HG02610 (cell line): ENCODE measurements at regions not wholly inside any gene's neighbourhood (a gene's known extent, or its start where the extent isn't known, plus 50 kb on each side); places are given as distances from the start of the nearest gene placed in this dataset.
"Not testable (repeated sequence)": the region's sequence is repeated elsewhere in the genome, so short reads cannot be mapped to it uniquely, and the experiment has no call there.

Source experiments
- ATAC-seq: cut with Tn5 transposase; IDR thresholded peaks from one replicate; pipeline ENCODE4 v1.9.1; 2021; ENCODE audit warnings: mild to moderate bottlenecking, moderate library complexity; ENCODE audit not compliant: unreplicated experiment

DNA sequence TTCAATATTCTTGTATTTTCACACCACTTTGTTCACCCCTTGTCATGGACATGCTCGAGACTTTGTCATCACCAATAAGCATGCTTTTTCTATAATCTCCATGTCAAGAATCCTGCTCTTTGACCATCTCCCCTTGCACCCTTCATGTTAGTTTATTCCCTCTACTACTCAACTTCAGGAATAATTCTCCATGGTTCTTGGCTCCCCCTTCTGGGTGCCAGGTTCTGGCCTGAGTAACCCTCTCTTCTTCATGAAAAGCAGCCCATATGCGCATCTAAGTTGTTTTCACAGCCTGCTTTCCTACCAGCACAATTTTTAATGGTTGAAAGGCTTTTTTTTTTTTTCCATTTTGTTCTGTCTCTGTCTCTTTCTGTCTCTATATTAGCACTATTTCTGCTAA, 160.7 kb downstream of the LEPR start:
- no peak for ATAC-seq

DNA sequence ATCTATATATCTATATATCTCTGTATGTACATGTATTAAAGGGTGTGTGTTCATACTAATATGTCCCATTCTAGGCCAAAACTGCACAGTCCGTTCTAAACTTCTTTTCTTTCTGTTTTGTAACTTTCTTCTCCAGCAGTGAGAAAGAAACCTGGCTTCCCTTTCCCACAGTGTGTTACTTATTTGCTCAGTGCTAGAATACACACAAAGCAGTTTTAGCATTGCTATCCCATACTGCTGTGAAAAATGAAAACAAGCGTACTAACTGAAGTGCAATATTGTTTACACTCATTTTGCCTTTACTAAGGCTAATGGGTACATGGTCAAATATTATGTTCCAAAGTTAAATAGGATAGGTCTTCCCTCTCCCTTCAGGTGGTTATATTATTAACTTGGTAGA, 163.9 kb downstream of the LEPR start:
- ATAC-seq, result no peak

DNA sequence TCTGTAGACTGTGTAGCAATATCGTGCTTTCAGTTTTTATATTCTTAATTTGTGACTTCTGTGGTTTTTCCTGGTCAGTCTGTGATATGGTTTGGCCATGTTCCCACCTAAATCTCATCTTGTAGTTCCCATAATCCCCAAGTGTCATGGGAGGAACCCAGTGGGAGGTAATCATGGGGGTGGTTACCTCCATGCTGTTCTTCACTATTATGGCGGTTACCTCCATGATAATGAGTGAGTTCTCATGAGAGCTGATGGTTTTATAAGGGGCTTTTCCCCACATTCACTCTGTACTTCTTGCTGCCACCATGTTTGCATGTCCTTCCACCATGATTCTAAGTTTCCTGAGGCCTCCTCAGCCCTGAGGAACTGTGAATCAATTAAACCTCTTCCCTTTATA, 169.8 kb downstream of the LEPR start:
- no peak for ATAC-seq

DNA sequence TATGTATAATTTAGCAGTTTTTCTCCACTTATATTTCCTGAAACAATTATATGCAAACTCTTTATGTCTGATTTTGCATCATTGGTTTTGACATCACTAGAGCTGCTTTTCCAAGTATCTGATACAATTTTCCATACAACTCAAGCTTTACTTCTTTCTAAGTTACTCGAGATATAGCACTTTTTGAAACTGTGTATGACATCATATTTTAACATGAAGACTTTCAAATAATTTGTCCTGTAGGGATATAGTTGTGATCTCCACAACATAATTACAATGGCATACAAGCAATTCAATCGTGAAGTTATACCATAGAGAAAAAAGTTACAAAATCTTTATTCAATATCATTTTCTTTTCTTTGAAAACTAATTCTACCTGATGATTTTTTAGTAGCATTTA, 173.0 kb downstream of the LEPR start:
- no peak for ATAC-seq

DNA sequence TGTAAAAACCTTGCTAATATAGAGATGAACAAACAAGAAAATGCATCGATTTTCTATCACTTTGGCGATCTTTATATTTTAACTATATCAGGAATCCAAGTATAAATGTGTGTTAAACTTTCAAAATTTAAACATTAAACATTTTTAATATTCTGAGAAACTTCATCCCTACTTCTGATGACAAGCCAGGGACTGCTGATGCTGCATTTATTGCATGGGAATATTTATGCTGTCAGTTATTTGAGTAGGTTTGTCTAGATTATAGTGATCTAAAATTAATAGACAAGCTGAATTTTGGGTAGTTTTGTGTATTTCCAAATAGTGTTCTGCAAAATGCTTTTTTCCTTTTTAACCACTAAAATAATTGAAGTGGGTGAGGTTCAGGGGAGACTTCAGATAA, 175.3 kb downstream of the LEPR start:
- no peak for ATAC-seq

DNA sequence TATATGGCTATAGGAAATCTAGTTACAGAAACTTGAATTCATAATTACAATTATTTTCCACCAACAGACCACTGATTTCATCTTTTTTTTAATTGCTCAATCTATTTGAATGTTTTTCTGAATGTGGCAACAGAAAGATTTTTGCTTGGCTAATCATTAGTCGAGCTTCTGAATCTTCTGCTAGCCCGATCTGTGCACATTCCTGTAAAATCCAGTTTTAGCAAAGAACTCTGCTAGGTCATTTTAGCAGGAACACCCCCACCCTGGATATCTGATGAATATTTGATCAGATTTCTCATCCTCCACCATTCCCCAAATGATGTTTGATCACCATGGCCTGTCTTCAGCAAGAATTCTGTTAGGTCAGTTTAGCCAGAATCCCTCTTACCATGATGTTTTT, 176.3 kb downstream of the LEPR start:
- no peak for ATAC-seq

DNA sequence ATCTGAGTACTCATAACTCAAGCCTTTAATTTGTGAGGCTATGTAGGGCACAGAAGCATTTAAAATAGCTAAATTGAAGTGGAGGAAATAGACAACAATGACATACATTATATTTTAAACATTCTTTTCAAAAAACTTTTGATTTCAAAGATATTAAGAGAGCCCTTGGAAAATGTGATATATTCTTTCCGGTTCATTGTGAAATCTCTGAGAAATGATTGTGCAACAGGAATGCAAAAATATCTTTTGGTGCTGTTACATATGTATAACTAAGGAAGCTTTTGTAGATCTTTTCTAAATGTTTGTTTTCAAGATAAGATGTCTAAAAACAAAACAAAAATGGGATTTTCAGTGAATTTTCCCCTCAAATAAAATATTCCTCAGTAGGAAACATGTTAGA, 185.2 kb downstream of the LEPR start:
- ATAC-seq, result no peak

DNA sequence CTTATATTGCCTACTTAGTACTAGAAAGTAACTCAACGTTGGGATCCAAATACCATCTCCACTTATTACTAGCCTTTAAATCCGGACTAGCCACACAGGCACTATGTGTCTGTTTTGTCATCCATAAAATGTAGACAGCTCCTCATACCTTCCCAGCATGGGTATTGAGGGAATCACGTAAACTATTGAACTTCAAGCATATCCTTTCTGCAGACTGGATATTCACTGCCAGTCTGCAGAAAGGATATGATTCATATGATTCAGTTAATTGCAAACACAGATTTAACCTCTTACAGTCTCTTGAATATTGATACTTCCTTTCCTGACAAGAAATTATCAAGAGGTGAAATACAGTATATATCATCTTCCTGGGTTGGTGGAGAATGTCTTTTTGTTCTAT, 186.0 kb downstream of the LEPR start:
- ATAC-seq, result no peak

DNA sequence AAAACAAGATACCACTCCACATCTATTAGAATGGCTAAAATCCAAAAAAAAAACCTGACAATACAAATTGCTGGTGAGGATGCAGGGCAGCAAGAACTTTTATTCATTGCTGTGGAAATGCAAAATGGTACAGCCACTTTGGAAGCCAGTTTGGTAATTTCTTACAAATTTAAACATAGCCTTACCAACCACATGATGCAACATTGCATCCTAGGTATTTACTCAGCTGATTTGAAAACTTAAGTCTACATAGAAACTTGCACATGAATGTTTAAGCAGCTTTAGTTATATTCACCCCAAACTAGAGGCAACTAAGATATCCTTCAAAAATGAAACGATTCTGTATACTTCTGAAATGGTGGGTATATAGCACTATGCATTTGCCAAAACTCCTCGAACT, 178.8 kb upstream of the PDE4B start:
- ATAC-seq, result no peak

DNA sequence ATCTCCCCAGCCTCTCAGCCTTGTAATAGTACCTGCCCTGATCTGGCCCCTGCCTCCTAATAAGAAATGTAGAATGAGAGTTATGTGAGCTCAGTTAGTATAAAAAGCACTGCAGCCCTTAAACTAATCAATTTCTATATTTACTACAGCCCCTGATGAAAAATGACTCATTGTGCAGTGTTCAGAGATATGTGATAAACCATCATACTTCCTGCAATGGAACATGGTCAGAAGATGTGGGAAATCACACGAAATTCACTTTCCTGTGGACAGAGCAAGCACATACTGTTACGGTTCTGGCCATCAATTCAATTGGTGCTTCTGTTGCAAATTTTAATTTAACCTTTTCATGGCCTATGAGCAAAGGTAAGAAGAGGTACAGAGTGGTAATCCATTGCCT, 176.8 kb upstream of the PDE4B start:
- ATAC-seq, result no peak

DNA sequence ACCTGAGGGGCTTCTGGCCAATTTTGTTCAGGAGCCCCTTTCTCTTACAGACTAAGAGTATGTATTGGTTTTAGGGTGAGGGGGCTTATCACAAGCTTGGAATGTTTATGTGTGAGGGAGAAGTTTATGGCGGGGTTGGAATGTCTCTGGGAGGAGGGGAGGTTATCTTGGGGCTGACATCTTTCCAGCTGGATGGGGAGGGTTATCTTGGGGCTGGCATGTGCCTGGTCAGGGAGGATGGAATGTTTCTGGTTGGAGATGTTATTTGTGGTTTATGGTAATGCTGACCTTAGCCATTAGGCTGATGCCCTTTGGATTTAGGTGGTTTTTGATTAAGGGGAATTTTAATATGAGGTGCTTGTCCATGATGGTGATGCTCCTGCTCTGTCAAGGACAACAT, 171.0 kb upstream of the PDE4B start:
- ATAC-seq, result not testable (repeated sequence)

DNA sequence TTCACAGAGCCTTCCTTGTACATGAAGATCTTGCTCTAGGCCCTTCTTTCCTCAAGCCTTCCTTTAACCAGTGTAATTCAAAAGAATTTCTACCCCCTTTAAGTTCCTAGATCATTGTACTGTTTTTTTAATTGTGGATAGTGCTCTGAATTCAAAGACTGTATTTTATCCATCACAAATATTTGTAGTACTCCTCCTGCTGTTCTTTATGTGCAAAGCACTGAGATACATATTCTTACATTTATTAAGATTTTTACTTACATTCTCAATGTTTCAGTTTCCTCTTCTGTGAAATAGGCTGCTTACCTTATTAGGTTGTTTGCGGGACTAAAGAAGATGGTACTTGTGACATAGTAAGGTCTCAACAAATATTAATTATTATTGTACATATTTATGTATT, 168.8 kb upstream of the PDE4B start:
- ATAC-seq, result no peak

DNA sequence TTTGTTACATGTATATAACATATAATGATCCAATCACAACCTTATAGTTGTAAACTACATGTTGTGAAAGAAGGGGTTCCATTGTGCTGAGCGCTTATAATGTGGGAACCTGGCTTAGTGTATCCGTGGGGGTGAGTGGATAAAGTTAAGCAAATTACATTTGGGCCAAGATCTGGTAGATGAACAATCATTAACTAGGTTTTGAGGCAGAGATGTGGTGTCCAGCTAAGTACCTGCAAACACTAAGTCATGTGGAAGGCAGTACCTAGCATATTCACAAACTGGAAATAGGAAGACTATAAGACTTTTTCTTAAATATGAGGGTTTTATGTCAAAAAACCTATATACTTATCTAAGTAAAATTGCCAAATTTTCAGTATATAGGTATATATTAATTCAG, 167.2 kb upstream of the PDE4B start:
- no peak for ATAC-seq

DNA sequence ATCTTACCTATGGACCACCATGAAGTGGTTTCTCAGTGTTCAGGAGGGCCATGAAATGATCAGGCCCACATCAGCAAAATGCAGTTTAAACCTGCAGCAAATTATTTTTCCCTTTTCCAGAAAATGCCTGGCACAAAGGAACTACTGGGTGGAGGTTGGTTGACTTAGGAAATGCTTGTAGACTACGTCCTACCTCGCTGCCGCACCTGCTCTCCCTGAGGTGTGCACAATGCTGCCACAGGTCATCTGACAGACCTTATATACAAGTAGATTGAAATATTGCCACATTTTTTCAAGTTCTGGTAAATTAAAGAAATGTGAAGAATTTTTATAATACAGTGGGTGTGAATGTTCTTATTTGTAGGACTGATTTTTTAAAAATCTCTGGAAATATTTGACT, 166.7 kb upstream of the PDE4B start:
- ATAC-seq, result no peak

DNA sequence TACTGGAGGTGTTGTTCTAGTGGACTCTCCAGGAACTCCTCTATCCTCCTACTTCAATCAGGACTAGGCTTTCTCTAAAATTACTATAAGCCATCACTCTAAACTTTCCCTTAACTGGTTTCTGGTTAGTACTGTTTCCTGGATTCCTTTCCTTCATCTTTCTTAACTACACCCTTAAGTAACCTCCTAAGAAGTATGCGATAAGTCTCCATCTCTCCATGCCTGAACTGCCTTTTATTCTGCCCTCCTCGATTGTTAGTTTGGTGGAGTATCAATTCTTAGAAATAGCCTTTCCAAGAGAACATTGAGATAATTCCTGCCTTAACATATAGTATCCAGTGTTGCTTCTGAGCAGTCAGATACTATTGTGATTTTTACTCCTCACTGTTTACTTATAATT, 162.9 kb upstream of the PDE4B start:
- ATAC-seq, result no peak

DNA sequence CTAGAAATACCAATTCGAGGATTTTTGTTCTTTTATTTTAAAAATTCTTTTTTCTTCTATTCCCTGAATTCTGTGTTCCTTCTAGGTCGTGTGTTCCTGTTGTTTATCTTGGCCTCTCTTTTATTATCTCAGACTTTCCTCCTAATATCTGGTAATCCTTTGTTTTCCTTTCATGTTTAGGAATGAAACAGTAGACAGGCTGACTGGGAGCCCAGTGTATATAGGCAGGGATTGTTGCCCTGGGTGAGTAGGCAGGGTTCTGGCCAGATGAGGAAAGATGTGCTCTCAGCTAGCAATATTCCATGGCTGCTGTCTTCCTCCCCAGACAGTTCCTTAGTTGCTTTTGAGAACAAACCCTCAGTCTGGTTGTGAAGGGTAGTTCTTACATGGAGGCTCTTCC, 161.8 kb upstream of the PDE4B start:
- ATAC-seq, result no peak

DNA sequence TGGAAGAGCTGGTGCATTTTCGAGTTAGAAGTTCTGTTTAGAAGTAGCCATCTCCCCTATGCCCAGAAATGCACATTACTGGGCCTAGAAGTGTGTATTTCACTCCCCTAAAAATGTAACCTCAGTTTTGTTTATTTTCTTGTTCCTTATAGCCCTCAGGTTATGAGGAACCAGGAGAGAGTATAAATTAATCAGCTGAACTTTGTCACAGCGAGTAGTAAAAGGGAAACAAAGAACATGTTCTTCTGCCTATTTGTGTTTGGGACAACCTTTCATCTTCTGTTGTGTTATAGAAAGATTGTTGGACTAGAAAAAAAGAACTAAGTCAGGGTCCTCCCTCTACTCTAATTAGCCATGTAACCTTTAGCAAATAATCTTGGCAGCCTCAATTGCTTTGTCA, 160.5 kb upstream of the PDE4B start:
- ATAC-seq, result no peak

DNA sequence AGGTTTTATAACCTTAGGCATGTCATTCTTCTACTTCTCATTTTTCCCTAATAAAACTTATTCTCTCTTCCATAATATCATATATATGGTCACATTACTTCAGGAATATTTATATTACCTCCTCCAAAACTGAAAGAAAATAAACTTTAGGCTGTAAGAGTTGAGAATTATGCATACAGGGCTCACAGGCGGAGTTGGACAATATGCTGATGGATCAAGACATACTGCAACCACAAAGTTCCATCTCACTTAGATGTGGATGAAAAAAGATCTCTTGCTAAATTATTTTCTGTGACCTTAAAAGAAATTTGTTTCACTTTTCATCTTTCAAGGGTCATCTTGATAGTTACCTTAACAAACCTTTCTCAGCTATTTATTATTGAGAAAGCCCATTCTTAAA, 152.6 kb upstream of the PDE4B start:
- ATAC-seq, result no peak

DNA sequence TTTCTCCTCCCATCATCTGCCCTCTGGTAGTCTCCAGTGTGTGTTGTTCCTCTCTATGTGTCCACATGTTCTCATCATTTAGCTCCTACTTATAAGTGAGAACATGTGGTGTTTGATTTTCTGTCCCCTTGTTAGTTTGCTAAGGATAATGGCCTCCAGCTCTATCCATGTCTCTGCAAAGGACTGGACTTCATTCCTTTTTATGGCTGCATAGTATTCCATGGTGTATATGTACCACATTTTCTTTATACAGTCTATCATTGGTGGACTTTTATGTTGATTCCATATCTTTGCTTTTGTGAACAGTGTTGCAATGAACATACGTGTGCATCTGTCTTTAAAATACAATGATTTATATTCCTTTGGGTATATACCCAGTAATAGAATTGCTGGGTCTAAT, 143.5 kb upstream of the PDE4B start:
- not testable (repeated sequence) for ATAC-seq

DNA sequence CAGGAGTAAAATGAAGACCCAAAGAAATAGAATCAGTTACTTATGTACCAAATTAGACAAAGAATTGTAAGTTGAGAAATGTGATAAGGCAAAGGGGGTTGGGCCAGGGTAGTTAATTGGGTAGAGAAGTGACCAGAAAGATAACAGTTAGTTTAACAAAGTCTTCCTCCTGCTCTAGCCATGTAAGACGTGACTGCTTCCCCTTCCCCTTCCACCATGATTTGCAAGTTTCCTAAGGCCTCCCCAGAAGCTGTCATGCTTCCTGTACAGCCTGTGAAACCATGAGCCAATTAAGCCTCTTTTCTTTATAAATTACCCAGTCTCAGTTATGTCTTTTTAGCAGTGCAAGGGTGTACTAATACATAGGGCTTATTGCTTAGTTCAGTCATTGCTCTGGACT, 142.0 kb upstream of the PDE4B start:
- no peak for ATAC-seq

DNA sequence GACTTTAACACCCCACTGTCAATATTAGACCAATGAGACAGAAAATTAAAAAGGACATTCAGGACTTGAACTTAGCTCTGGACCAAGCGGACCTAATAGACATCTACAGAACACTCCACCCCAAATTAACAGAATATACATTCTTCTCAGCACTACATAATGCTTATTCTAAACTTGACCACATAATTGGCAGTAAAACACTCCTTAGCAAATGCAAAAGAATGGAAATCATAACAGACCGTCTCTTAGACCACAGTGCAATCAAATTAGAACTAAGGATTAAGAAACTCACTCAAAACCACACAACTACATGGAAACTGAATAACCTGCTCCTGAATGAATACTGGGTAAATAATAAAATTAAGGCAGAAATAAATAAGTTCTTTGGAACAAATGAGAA, 138.2 kb upstream of the PDE4B start:
- not testable (repeated sequence) for ATAC-seq

DNA sequence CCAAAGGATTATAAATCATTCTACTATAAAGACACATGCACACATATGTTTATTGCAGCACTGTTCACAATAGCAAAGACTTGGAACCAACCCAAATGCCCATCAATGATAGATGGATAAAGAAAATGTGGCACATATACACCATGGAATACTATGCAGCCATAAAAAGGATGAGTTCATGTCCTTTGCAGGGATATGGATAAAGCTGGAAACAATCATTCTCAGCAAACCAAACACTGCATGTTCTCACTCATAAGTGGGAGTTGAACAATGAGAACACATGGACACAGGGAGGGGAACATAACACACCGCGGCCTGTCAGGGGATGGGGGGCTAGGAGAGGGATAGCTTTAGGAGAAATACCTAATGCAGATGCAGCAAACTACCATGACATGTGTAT, 135.1 kb upstream of the PDE4B start:
- not testable (repeated sequence) for ATAC-seq

DNA sequence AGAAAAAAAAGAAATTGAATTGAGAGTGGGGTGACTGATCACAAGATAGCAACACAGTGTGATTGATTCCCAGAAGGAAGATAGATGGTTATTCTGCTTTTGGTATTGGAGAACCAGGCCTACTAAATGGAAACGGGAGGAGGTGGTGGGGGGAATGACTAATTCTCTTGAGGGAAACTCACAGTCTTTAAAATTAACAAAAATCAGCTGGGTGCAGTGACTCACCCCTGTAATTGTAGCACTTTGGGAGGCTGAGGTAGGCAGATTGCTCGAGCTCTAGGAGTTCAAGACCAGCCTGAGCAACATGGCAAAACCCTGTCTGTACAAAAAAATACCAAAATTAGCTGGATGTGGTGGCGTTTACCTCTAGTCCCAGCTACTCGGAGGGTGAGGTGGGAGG, 134.6 kb upstream of the PDE4B start:
- no peak for ATAC-seq

DNA sequence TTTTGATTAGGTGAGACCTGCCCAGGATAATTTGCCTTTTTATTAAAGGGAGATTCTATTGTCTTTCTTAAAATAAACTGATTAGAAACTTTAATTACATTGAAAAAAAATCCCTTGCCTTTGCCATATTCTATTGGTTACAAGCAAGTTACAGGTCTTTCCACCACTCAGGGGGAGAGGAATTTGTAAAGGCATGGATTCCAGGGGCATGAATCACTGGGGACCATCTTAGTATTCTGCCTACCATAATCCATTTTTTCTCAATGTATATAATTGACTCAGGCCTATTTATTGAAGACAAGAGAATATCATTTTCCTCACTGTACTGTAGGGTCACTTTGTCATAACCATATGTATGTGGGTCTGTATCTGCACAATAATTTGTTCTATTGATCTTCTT, 124.3 kb upstream of the PDE4B start:
- no peak for ATAC-seq
